ENCODE measurements at regions not wholly inside any gene's neighbourhood (a gene's known extent, or its start where the extent isn't known, plus 50 kb on each side); places are given as distances from the start of the nearest gene placed in this dataset.

DNA sequence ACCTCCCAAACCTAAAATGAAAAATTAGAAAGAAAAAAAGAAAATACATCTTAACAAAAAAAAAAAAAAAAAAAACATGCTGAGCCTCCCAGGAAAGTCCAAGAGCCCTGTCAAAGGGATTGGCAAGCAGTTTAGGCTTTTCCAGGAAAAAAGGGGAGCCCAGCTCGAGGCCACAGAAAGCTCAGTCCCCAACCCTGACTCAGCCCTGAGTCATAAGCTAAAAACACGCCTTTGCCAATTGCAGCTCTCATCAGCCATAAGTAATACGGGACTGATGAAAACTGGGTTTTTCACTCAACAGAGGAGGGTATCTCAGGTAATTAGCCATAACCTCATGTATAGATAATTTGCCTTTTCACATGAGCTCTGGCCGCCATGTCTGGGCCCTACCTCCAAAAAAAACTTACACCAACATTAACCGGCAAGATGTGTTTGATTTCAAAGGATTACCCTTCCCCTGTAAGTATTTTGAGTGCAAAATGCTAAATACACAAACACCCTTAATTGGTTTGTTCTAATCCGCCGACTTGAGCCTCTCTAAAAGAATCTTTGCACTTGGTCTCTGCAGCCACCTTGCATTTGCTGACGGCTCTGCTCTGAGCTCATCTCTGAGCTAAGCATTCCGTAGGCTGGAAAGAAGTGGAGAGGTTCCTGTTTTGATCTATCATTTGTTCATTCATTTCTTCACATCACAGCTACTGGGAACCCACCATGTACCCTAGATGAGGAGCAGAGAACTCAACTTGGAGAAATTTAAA is 319.2 kb downstream of the BCL11B start:
- Histone ChIP-seq H3K27ac (no peak overlapping the region), H3K27me3 (no peaks in the 10 kb centered on the region), H3K9me3 (no peaks in the 10 kb centered on the region), H3K4me1 (peaks cover 0 to 18% (median 0%) of the 10 kb centered on the region in 4 donors), H3K4me3 (no peak overlapping the region), H3K36me3 (no peaks in the 10 kb centered on the region)
- WGBS, 2 donors, result 78 to 80% methylated on average over 9 of the region's 9 CpGs
- TF ChIP-seq CTCF (IDR thresholded peaks at IDR 0.05) (no peak), POLR2A (IDR thresholded peaks at IDR 0.05) (no peak), EP300 (IDR thresholded peaks at IDR 0.05) (no peak)
- no peak for DNase-seq (ENCODE audit: low spot score in 2 of 2)

- DNase-seq (ENCODE audit: low spot score in 2 of 2), result peak; percentile 66 to 79
- WGBS, 2 donors, result 74 to 78% methylated on average over 20 of the region's 20 CpGs
- peaks cover 0 to 15% (median 0%) of the 10 kb centered on the region in 4 donors for H3K4me1 ChIP-seq
- TF ChIP-seq EP300 (IDR thresholded peaks at IDR 0.05), result peak in 1 of 2 donors; percentile 68
- TF ChIP-seq POLR2A (IDR thresholded peaks at IDR 0.05), result no peak
- no peaks in the 10 kb centered on the region for H3K9me3 ChIP-seq
- H3K4me3 ChIP-seq, result no peak overlapping the region
- no peaks in the 10 kb centered on the region for H3K36me3 ChIP-seq
- no peaks in the 10 kb centered on the region for H3K27me3 ChIP-seq
- H3K27ac ChIP-seq, result peak overlapping the region in 1 of 4 donors; percentile 10
Observed at GRCh38 chr14:98953551-98954348, 318.2 kb downstream of the BCL11B start.

DNA sequence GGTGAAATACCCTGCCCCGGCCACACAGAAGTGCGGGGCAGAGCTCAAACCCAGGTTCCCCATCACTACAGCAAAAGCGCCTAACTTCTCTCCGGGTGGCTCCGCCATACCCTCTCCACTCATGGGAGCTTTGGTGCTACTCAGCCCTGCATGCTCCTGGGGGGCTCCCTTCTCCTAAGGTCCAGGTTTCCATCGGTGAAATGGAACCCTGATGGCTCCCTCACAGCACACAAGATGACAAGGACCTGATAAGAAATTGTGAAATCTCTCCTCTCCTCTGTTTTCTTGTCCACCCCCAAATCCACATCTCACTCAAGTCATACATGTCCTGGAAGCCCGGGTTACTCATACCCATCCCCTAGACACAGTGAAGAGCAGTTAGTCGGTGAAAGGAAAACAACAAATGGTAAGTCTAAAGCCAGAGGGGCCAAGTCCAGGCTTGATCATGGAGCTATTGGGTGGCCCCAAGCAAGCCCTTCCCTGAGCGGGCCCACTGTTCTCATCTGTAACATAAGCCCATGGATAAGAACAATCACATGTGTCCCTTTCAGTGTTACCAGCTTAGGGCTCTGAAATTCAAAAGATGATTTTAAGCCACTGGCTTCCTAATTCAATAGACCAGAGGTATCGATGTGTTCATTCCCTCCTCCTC is 317.5 kb downstream of the BCL11B start:
- no peak for TF ChIP-seq CTCF (IDR thresholded peaks at IDR 0.05)
- TF ChIP-seq POLR2A (IDR thresholded peaks at IDR 0.05), result no peak
- no peak for TF ChIP-seq EP300 (IDR thresholded peaks at IDR 0.05)
- WGBS, 2 donors, result 93 to 96% methylated on average over 10 of the region's 10 CpGs
- H3K9me3 ChIP-seq, result no peaks in the 10 kb centered on the region
- no peak overlapping the region for H3K27ac ChIP-seq
- no peaks in the 10 kb centered on the region for H3K27me3 ChIP-seq
- no peak for DNase-seq (ENCODE audit: low spot score in 2 of 2)
- H3K4me1 ChIP-seq, result peaks cover 0 to 9% (median 0%) of the 10 kb centered on the region in 4 donors
- no peaks in the 10 kb centered on the region for H3K36me3 ChIP-seq
- no peak overlapping the region for H3K4me3 ChIP-seq

GRCh38 chr14:98955036-98955740 is 316.8 kb downstream of the BCL11B start:
- Histone ChIP-seq H3K27ac (no peak overlapping the region), H3K4me3 (no peak overlapping the region), H3K9me3 (no peaks in the 10 kb centered on the region), H3K36me3 (no peaks in the 10 kb centered on the region), H3K4me1 (peaks cover 0 to 9% (median 0%) of the 10 kb centered on the region in 4 donors), H3K27me3 (no peaks in the 10 kb centered on the region)
- 78 to 80% methylated on average over 9 of the region's 9 CpGs for WGBS, 2 donors
- TF ChIP-seq CTCF (IDR thresholded peaks at IDR 0.05) (no peak), POLR2A (IDR thresholded peaks at IDR 0.05) (no peak), EP300 (IDR thresholded peaks at IDR 0.05) (no peak)
- DNase-seq (ENCODE audit: low spot score in 2 of 2), result no peak

GRCh38 chr14:98955741-98956070 is 316.3 kb downstream of the BCL11B start:
- no peak for DNase-seq (ENCODE audit: low spot score in 2 of 2)
- 90 to 93% methylated on average over 5 of the region's 5 CpGs for WGBS, 2 donors
- no peak for TF ChIP-seq CTCF (IDR thresholded peaks at IDR 0.05)
- no peak for TF ChIP-seq EP300 (IDR thresholded peaks at IDR 0.05)
- no peak for TF ChIP-seq POLR2A (IDR thresholded peaks at IDR 0.05)
- Histone ChIP-seq H3K4me1 (peaks cover 0 to 9% (median 0%) of the 10 kb centered on the region in 4 donors), H3K27ac (no peak overlapping the region), H3K36me3 (no peaks in the 10 kb centered on the region), H3K9me3 (no peaks in the 10 kb centered on the region), H3K27me3 (no peaks in the 10 kb centered on the region), H3K4me3 (no peak overlapping the region)
